ENCODE measurements at regions not wholly inside any gene's neighbourhood (a gene's known extent, or its start where the extent isn't known, plus 50 kb on each side); places are given as distances from the start of the nearest gene placed in this dataset.

DNA sequence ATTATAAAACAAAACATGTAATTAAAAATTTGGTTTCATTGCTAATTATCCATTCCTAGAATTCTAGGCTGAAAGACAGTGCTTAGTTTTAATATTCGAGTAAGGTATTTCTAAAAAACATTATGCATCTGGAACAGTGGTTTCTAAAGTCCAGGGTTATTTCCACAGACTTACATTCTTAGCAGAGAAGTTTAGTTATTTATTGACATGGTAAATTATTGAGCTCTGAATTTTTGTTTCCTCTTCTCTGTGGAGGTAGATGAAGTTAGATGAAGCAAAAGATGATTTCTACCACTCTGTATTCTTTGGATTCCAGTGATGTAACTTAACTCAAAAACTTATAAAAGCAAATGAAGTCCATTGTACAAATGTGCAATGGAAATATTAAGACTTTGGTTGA, 709.4 kb downstream of the MRPL39 start:
- TF ChIP-seq, protein P1, sequence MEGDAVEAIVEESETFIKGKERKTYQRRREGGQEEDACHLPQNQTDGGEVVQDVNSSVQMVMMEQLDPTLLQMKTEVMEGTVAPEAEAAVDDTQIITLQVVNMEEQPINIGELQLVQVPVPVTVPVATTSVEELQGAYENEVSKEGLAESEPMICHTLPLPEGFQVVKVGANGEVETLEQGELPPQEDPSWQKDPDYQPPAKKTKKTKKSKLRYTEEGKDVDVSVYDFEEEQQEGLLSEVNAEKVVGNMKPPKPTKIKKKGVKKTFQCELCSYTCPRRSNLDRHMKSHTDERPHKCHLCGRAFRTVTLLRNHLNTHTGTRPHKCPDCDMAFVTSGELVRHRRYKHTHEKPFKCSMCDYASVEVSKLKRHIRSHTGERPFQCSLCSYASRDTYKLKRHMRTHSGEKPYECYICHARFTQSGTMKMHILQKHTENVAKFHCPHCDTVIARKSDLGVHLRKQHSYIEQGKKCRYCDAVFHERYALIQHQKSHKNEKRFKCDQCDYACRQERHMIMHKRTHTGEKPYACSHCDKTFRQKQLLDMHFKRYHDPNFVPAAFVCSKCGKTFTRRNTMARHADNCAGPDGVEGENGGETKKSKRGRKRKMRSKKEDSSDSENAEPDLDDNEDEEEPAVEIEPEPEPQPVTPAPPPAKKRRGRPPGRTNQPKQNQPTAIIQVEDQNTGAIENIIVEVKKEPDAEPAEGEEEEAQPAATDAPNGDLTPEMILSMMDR (IDR thresholded peaks at IDR 0.05): no peak
- no peak for TF ChIP-seq POLR2A (IDR thresholded peaks at IDR 0.05)
- TF ChIP-seq POLR2AphosphoS5 (IDR thresholded peaks at IDR 0.05; ENCODE audit: insufficient read depth in 1 of 2, low read depth in 1 of 2): no peak

All from vagina (tissue), 2 donors.